Neuronal stem cell (in vitro differentiated cells): ENCODE measurements at regions not wholly inside any gene's neighbourhood (a gene's known extent, or its start where the extent isn't known, plus 50 kb on each side); places are given as distances from the start of the nearest gene placed in this dataset.
A peak's percentile ranks its signal among the peaks of the same experiment; 100 is the strongest.

Experiments used
- DNase-seq: peaks from one replicate; pipeline ENCODE4 v3.0.0-alpha.2; 2013; ENCODE audit warnings: low spot score
- H2AFZ ChIP-seq: one replicate; pipeline ENCODE4 v1.6.1; 2013; ENCODE audit warnings: mild to moderate bottlenecking, low read length, inconsistent platforms
- H2AK5ac ChIP-seq: 2 replicates; pipeline ENCODE4 v1.6.1; 2013; ENCODE audit warnings: low read depth, mild to moderate bottlenecking, inconsistent platforms, low read length, moderate library complexity, mixed read lengths
- H2BK120ac ChIP-seq: 2 replicates; pipeline ENCODE4 v1.6.1; 2013; ENCODE audit warnings: low read depth, mild to moderate bottlenecking, inconsistent platforms, low read length, moderate library complexity, mixed read lengths
- H2BK12ac ChIP-seq: one replicate; pipeline ENCODE4 v1.6.1; 2013; ENCODE audit warnings: low read length, inconsistent platforms
- H2BK15ac ChIP-seq: 2 replicates; pipeline ENCODE4 v1.6.1; 2013; ENCODE audit warnings: mild to moderate bottlenecking, low read length, inconsistent platforms, mixed read lengths
- H2BK5ac ChIP-seq: one replicate; pipeline ENCODE4 v1.6.1; 2013; ENCODE audit warnings: inconsistent platforms, mild to moderate bottlenecking, low read length, moderate library complexity
- H3K14ac ChIP-seq: one replicate; pipeline ENCODE4 v1.6.1; 2013; ENCODE audit warnings: low read length, inconsistent platforms
- H3K18ac ChIP-seq: 2 replicates; pipeline ENCODE4 v1.6.1; 2013; ENCODE audit warnings: low read length, inconsistent platforms
- H3K23ac ChIP-seq: 2 replicates; pipeline ENCODE4 v1.6.1; 2013; ENCODE audit warnings: low read depth, mild to moderate bottlenecking, mixed read lengths, low read length, inconsistent platforms; ENCODE audit not compliant: poor library complexity
- H3K27ac ChIP-seq: replicated peaks from 3 replicates; pipeline ENCODE4 v1.5.1; 2013; ENCODE audit warnings: low read length, inconsistent platforms
- H3K27me3 ChIP-seq, 3 experiments: 2 replicates each; pipeline ENCODE4 v1.6.1; 2013; ENCODE audit warnings: low read length in 3 of 3, mild to moderate bottlenecking in 2 of 3, inconsistent platforms in 1 of 3, low read depth in 1 of 3, mixed read lengths in 1 of 3, moderate library complexity in 1 of 3; ENCODE audit not compliant: control insufficient read depth in 3 of 3, insufficient read depth in 3 of 3
- H3K36me3 ChIP-seq, 2 donors: replicated peaks in 1 of 2; 2 replicates each; pipeline ENCODE4 v1.6.1; 2013; ENCODE audit warnings: low read length in 2 of 2; ENCODE audit not compliant: control insufficient read depth in 2 of 2, insufficient read depth in 2 of 2
- H3K4ac ChIP-seq: 2 replicates; pipeline ENCODE4 v1.6.1; 2013; ENCODE audit warnings: inconsistent platforms, mild to moderate bottlenecking, low read length, moderate library complexity
- H3K4me1 ChIP-seq, 2 donors: 1 replicate in 1 of 2; 2 replicates in 1 of 2; pipeline ENCODE4 v1.6.1; 2013; ENCODE audit warnings: low read length in 2 of 2, low read depth in 1 of 2; ENCODE audit not compliant: control insufficient read depth in 2 of 2, insufficient read depth in 1 of 2
- H3K4me2 ChIP-seq: one replicate; pipeline ENCODE4 v1.6.1; 2013; ENCODE audit warnings: mild to moderate bottlenecking, low read length, inconsistent platforms; ENCODE audit not compliant: insufficient read depth, poor library complexity, severe bottlenecking
- H3K4me3 ChIP-seq, 2 donors: 2 replicates each; pipeline ENCODE4 v1.5.1; 2013; ENCODE audit warnings: low read length in 2 of 2, mild to moderate bottlenecking in 2 of 2, inconsistent platforms in 1 of 2, moderate library complexity in 1 of 2
- H3K79me1 ChIP-seq: one replicate; pipeline ENCODE4 v1.6.1; 2013; ENCODE audit warnings: low read depth, mild to moderate bottlenecking, inconsistent platforms, low read length, moderate library complexity
- H3K9ac ChIP-seq: one replicate; pipeline ENCODE4 v1.6.1; 2013; ENCODE audit warnings: mild to moderate bottlenecking, low read depth, low read length, inconsistent platforms; ENCODE audit not compliant: poor library complexity
- H3K9me3 ChIP-seq, 2 donors: replicated peaks in 1 of 2; 2 replicates each; pipeline versions ENCODE3 to v1.6.1; 2013; ENCODE audit warnings: low read length in 2 of 2, mild to moderate bottlenecking in 2 of 2, inconsistent platforms in 1 of 2, low read depth in 1 of 2, mixed read lengths in 1 of 2, moderate library complexity in 1 of 2; ENCODE audit not compliant: control insufficient read depth in 2 of 2, insufficient read depth in 1 of 2
- H4K8ac ChIP-seq: one replicate; pipeline ENCODE4 v1.6.1; 2013; ENCODE audit warnings: low read depth, mild to moderate bottlenecking, inconsistent platforms, low read length, moderate library complexity
- H4K91ac ChIP-seq: one replicate; pipeline ENCODE4 v1.6.1; 2013; ENCODE audit warnings: low read length, low read depth, mild to moderate bottlenecking, inconsistent platforms; ENCODE audit not compliant: poor library complexity
- WGBS, 2 donors: extraction: QIAGEN DNeasy Blood & Tissue Kit; methylation state at CpG; one replicate each; pipeline ENCODE4 v1.1.7; 2013; ENCODE audit warnings: missing lambda C conversion rate in 2 of 2, mixed read lengths in 1 of 2; ENCODE audit not compliant: insufficient read length in 2 of 2, insufficient replicate concordance in 1 of 2; ENCODE audit errors: extremely low coverage in 2 of 2; 5-methylcytosine and 5-hydroxymethylcytosine counted together

DNA sequence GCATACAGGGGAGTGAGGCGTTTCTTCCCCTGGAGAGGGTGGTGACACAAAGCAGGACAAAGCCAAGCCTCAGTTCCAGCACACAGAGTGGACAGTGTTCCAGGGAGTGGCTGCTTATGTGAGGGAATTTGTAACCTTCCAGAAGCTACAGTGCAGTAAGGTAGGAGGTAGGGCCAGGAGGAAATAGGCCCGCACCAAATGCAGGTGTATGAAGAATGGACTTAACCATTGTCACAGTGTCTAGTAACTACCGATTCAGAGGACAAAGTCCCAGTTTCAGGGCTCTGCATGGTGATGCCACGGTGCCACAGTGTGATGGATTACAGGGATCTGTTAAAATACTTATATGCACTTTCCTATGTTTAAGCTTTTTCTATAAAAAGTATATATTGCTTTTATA, 135.3 kb downstream of the ZIC5 start:
- H3K18ac ChIP-seq: peak overlapping the region; percentile 60
- H3K23ac ChIP-seq: no peak overlapping the region
- H3K4me2 ChIP-seq: no peak overlapping the region
- no peak overlapping the region for H4K8ac ChIP-seq
- no peaks in the 10 kb centered on the region for H3K27me3 ChIP-seq
- H2AK5ac ChIP-seq: no peak overlapping the region
- WGBS, 2 donors: no CpG with 5 or more reads among the region's 4 CpGs
- no peaks in the 10 kb centered on the region for H3K9me3 ChIP-seq
- no peak overlapping the region for H3K27ac ChIP-seq
- H2BK120ac ChIP-seq: no peak overlapping the region
- H4K91ac ChIP-seq: no peak overlapping the region
- H3K14ac ChIP-seq: no peak overlapping the region
- no peak overlapping the region for H3K4me3 ChIP-seq
- H3K36me3 ChIP-seq: no peaks in the 10 kb centered on the region
- no peaks in the 10 kb centered on the region for H3K79me1 ChIP-seq
- no peak overlapping the region for H2AFZ ChIP-seq
- no peak overlapping the region for H3K4ac ChIP-seq
- H2BK12ac ChIP-seq: peak overlapping the region; percentile 63
- DNase-seq: no peak
- peak overlapping the region; percentile 49 for H2BK15ac ChIP-seq
- H3K4me1 ChIP-seq: peaks cover 0 to 15% of the 10 kb centered on the region in 2 donors
- H3K9ac ChIP-seq: no peak overlapping the region
- peak overlapping the region; percentile 15 for H2BK5ac ChIP-seq

DNA sequence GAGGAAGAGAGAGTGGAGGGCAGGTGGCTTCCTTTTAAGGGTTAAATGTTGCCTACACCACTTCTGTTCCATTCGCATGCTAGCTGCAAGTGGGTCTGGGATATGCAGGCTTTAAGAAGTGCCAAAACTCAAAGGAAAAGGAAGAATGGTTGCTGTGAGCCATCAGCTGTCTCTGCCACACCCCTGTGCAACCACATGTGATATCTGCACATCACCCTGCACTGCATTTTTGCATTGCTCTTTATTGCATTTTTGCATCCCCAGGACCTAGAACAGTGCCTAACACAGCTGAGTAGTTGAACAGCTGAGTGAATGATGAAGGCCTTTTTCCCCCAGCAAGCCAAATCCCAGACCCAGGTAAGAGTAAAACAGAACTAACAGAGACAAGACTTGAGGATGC, 136.1 kb downstream of the ZIC5 start:
- no peaks in the 10 kb centered on the region for H3K36me3 ChIP-seq
- H3K18ac ChIP-seq: no peak overlapping the region
- no CpG with 5 or more reads among the region's 1 CpG for WGBS, 2 donors
- no peak overlapping the region for H2BK5ac ChIP-seq
- H3K27me3 ChIP-seq: no peaks in the 10 kb centered on the region
- no peak overlapping the region for H2AK5ac ChIP-seq
- no peaks in the 10 kb centered on the region for H3K79me1 ChIP-seq
- no peak overlapping the region for H2BK12ac ChIP-seq
- H3K23ac ChIP-seq: no peak overlapping the region
- H3K4me2 ChIP-seq: no peak overlapping the region
- no peak overlapping the region for H4K8ac ChIP-seq
- H3K14ac ChIP-seq: no peak overlapping the region
- H2AFZ ChIP-seq: no peak overlapping the region
- H2BK15ac ChIP-seq: no peak overlapping the region
- no peak overlapping the region for H3K4ac ChIP-seq
- H3K4me3 ChIP-seq: no peak overlapping the region
- H2BK120ac ChIP-seq: no peak overlapping the region
- H3K9ac ChIP-seq: no peak overlapping the region
- H4K91ac ChIP-seq: no peak overlapping the region
- DNase-seq: no peak
- H3K27ac ChIP-seq: no peak overlapping the region
- peaks cover 0 to 15% of the 10 kb centered on the region in 2 donors for H3K4me1 ChIP-seq
- H3K9me3 ChIP-seq: no peaks in the 10 kb centered on the region

DNA sequence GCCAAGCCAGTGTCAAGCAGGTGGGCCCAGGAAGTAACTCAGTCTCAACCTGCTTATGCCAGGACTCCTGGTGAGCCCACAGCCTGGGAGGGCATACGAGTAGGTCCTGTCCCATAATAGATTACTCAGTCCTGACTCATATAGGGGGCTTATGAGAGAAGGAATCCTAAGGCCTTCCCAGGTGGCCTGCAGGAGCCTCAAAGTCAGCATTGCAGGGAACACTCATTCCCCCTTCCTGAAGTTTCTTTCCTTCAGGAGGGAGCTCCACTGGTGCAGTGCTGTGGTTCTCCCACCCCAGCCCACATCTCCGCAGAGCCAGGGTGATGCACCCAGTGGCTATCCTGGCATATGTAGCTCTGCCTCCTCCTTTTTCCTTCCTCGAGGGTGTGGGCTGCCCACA, 137.3 kb downstream of the ZIC5 start:
- H2BK5ac ChIP-seq: peak overlapping the region; percentile 4
- H3K4me1 ChIP-seq: peaks cover 0 to 15% of the 10 kb centered on the region in 2 donors
- no peak overlapping the region for H2BK120ac ChIP-seq
- H4K8ac ChIP-seq: no peak overlapping the region
- peak overlapping the region; percentile 90 for H2BK15ac ChIP-seq
- H3K36me3 ChIP-seq: no peaks in the 10 kb centered on the region
- no peak for DNase-seq
- H2AFZ ChIP-seq: no peak overlapping the region
- H3K4me2 ChIP-seq: no peak overlapping the region
- H3K9ac ChIP-seq: no peak overlapping the region
- no peak overlapping the region for H2BK12ac ChIP-seq
- no peaks in the 10 kb centered on the region for H3K9me3 ChIP-seq
- H2AK5ac ChIP-seq: peak overlapping the region; percentile 76
- H3K14ac ChIP-seq: peak overlapping the region; percentile 95
- WGBS, 2 donors: no CpG with 5 or more reads among the region's 3 CpGs
- H3K4me3 ChIP-seq: no peak overlapping the region
- H3K79me1 ChIP-seq: no peaks in the 10 kb centered on the region
- no peaks in the 10 kb centered on the region for H3K27me3 ChIP-seq
- H4K91ac ChIP-seq: no peak overlapping the region
- H3K23ac ChIP-seq: no peak overlapping the region
- H3K18ac ChIP-seq: peak overlapping the region; percentile 90
- H3K27ac ChIP-seq: no peak overlapping the region
- no peak overlapping the region for H3K4ac ChIP-seq

DNA sequence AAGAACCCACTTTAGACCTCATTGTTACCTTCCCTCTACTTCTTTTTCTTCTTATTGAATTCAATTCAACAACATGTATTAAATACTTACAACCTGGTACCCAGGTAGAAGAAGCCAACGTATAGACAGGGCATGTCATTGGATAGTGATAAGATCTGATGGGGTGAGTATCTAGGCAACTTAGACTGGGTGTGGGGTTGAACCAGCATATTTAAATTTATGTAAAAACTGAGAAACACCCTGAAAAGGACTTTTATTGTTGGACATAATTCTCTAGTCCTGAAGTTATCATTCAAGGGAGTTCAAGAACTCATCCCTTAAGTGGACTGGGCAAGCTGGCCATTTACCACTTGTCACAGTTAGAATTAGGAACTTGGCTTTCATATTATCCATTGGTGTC, 139.2 kb downstream of the ZIC5 start:
- Histone ChIP-seq H2BK12ac (no peak overlapping the region), H4K91ac (no peak overlapping the region), H3K27me3 (no peaks in the 10 kb centered on the region), H2AK5ac (no peak overlapping the region), H4K8ac (no peak overlapping the region), H3K18ac (no peak overlapping the region), H3K4me2 (no peak overlapping the region), H2BK120ac (no peak overlapping the region), H3K9me3 (no peaks in the 10 kb centered on the region), H2BK15ac (no peak overlapping the region), H3K4ac (no peak overlapping the region), H3K36me3 (no peaks in the 10 kb centered on the region), H3K27ac (no peak overlapping the region), H2BK5ac (no peak overlapping the region), H3K79me1 (no peaks in the 10 kb centered on the region), H3K14ac (no peak overlapping the region), H3K4me1 (peaks cover 0 to 15% of the 10 kb centered on the region in 2 donors), H2AFZ (no peak overlapping the region), H3K9ac (no peak overlapping the region), H3K23ac (no peak overlapping the region), H3K4me3 (no peak overlapping the region)
- no CpG with 5 or more reads among the region's 1 CpG for WGBS, 2 donors
- DNase-seq: no peak
